ENCODE measurements at regions not wholly inside any gene's neighbourhood (a gene's known extent, or its start where the extent isn't known, plus 50 kb on each side); places are given as distances from the start of the nearest gene placed in this dataset.

GRCh38 chr2:459931-460330, 172.0 kb upstream of the ALKAL2 start:
- TF ChIP-seq ZFP3 (CRISPR knock-in tag; IDR thresholded peaks at IDR 0.05) = no peak
- no peak for TF ChIP-seq ISL1 (CRISPR knock-in tag; IDR thresholded peaks at IDR 0.05)
- no peak for TF ChIP-seq CREB5 (CRISPR knock-in tag; IDR thresholded peaks at IDR 0.05; ENCODE audit: low read depth)
- no peak for TF ChIP-seq TCF4 (CRISPR knock-in tag; IDR thresholded peaks at IDR 0.05; ENCODE audit: borderline replicate concordance)
- TF ChIP-seq TOX (CRISPR knock-in tag; IDR thresholded peaks at IDR 0.05; ENCODE audit: borderline replicate concordance) = no peak
- no peak for TF ChIP-seq PATZ1 (CRISPR knock-in tag; IDR thresholded peaks at IDR 0.05; ENCODE audit: borderline replicate concordance)
- TF ChIP-seq ZFP30 (CRISPR knock-in tag; IDR thresholded peaks at IDR 0.05) = no peak
- no peak for TF ChIP-seq CSRNP3 (CRISPR knock-in tag; IDR thresholded peaks at IDR 0.05)
- TF ChIP-seq ZNF70 (CRISPR knock-in tag; IDR thresholded peaks at IDR 0.05) = no peak
- no peak for TF ChIP-seq TSHZ2 (CRISPR knock-in tag; IDR thresholded peaks at IDR 0.05)
- TF ChIP-seq RARB (CRISPR knock-in tag; IDR thresholded peaks at IDR 0.05) = no peak
- TF ChIP-seq SNAI2 (CRISPR knock-in tag; IDR thresholded peaks at IDR 0.05) = no peak
- no peak for TF ChIP-seq GLIS3 (CRISPR knock-in tag; IDR thresholded peaks at IDR 0.05)
- TF ChIP-seq BACH2 (CRISPR knock-in tag; IDR thresholded peaks at IDR 0.05; ENCODE audit: borderline replicate concordance) = no peak
- no peak for TF ChIP-seq CSDC2 (CRISPR knock-in tag; IDR thresholded peaks at IDR 0.05)
- TF ChIP-seq ZNF8 (CRISPR knock-in tag; IDR thresholded peaks at IDR 0.05) = no peak
- TF ChIP-seq ARNTL (CRISPR knock-in tag; IDR thresholded peaks at IDR 0.05; ENCODE audit: borderline replicate concordance, low read depth) = no peak
- TF ChIP-seq POU6F1 (CRISPR knock-in tag; IDR thresholded peaks at IDR 0.05; ENCODE audit: borderline replicate concordance, low read depth) = no peak
- TF ChIP-seq PPARA (CRISPR knock-in tag; IDR thresholded peaks at IDR 0.05; ENCODE audit: borderline replicate concordance) = no peak

GRCh38 chr2:458425-458815, 170.5 kb upstream of the ALKAL2 start:
- no peak for ATAC-seq
- TF ChIP-seq GLIS3 (CRISPR knock-in tag; IDR thresholded peaks at IDR 0.05) (no peak), BACH2 (CRISPR knock-in tag; IDR thresholded peaks at IDR 0.05; ENCODE audit: borderline replicate concordance) (no peak), ZFP3 (CRISPR knock-in tag; IDR thresholded peaks at IDR 0.05) (no peak), ESRRG (CRISPR knock-in tag; IDR thresholded peaks at IDR 0.05) (no peak), ZNF565 (CRISPR knock-in tag; conservative IDR thresholded peaks at IDR 0.05; ENCODE audit: low read depth) (no peak), TOX (CRISPR knock-in tag; IDR thresholded peaks at IDR 0.05; ENCODE audit: borderline replicate concordance) (no peak), SNAI2 (CRISPR knock-in tag; IDR thresholded peaks at IDR 0.05) (no peak), OSR1 (CRISPR knock-in tag; IDR thresholded peaks at IDR 0.05) (no peak), TCF4 (CRISPR knock-in tag; IDR thresholded peaks at IDR 0.05; ENCODE audit: borderline replicate concordance) (no peak), RARB (CRISPR knock-in tag; IDR thresholded peaks at IDR 0.05) (no peak)

More at GRCh38 chr2:459931-460330, 172.0 kb upstream of the ALKAL2 start:
- ATAC-seq = no peak
